Loucy (cell line): ENCODE measurements at regions not wholly inside any gene's neighbourhood (a gene's known extent, or its start where the extent isn't known, plus 50 kb on each side); places are given as distances from the start of the nearest gene placed in this dataset.

Experiments used
- H2AFZ ChIP-seq: fragments of 200-600 bp; sonication (generic); 2 replicates; pipeline ENCODE4 v1.6.0; 2016; ENCODE audit warnings: antibody characterized with exemption, mild to moderate bottlenecking, low read length, moderate library complexity
- H3F3A ChIP-seq: fragments of 200-600 bp; 2 replicates; pipeline ENCODE4 v1.6.0; 2016; ENCODE audit warnings: antibody characterized with exemption, low read depth, mild to moderate bottlenecking
- H3K27me3 ChIP-seq: fragments of 200-600 bp; sonication (generic); 2 replicates; pipeline ENCODE4 v1.6.1; 2014; ENCODE audit warnings: low read length, mild to moderate bottlenecking; ENCODE audit not compliant: insufficient read depth, poor library complexity, severe bottlenecking
- H3K36me3 ChIP-seq: fragments of 200-600 bp; sonication (generic); 2 replicates; pipeline ENCODE4 v1.6.1; 2016; ENCODE audit warnings: low read length; ENCODE audit not compliant: insufficient read depth
- H3K4me1 ChIP-seq: fragments of 200-600 bp; sonication (generic); 2 replicates; pipeline ENCODE4 v1.5.1; 2014; ENCODE audit warnings: low read length, mild to moderate bottlenecking; ENCODE audit not compliant: insufficient read depth, poor library complexity, severe bottlenecking
- H3K4me2 ChIP-seq: fragments of 200-600 bp; sonication (generic); 2 replicates; pipeline ENCODE4 v1.6.0; 2014; ENCODE audit warnings: antibody characterized with exemption, low read length, low read depth, mild to moderate bottlenecking; ENCODE audit not compliant: poor library complexity, severe bottlenecking
- H3K4me3 ChIP-seq: fragments of 200-600 bp; sonication (generic); 2 replicates; pipeline ENCODE4 v1.5.1; 2014; ENCODE audit warnings: low read length, mild to moderate bottlenecking, mixed read lengths; ENCODE audit not compliant: poor library complexity, severe bottlenecking
- H3K79me2 ChIP-seq: fragments of 200-600 bp; sonication (generic); 2 replicates; pipeline ENCODE4 v1.6.1; 2014; ENCODE audit warnings: low read length; ENCODE audit not compliant: insufficient read depth
- H3K9ac ChIP-seq: fragments of 200-600 bp; sonication (generic); 2 replicates; pipeline ENCODE4 v1.6.0; 2014; ENCODE audit warnings: mild to moderate bottlenecking, low read depth, low read length, moderate library complexity; ENCODE audit not compliant: poor library complexity, severe bottlenecking
- H3K9me2 ChIP-seq: fragments of 200-600 bp; sonication (generic); replicated peaks from 2 replicates; pipeline ENCODE4 v1.6.1; 2016; ENCODE audit warnings: low read depth, low read length, mixed read lengths
- H3K9me3 ChIP-seq: fragments of 200-600 bp; sonication (generic); 2 replicates; pipeline ENCODE4 v1.6.1; 2014; ENCODE audit warnings: mild to moderate bottlenecking, antibody characterized with exemption, low read length, low read depth; ENCODE audit not compliant: insufficient read depth
- H4K20me1 ChIP-seq: fragments of 200-600 bp; sonication (generic); 2 replicates; pipeline ENCODE4 v1.6.0; 2014; ENCODE audit warnings: antibody characterized with exemption, low read length, mild to moderate bottlenecking; ENCODE audit not compliant: insufficient read depth, poor library complexity, severe bottlenecking
- EZH2phosphoT487 ChIP-seq: fragments of 200-600 bp; IDR thresholded peaks from 2 replicates; pipeline ENCODE4 v1.6.1; 2018; ENCODE audit warnings: antibody characterized with exemption, mild to moderate bottlenecking, moderate library complexity, borderline replicate concordance
- TF ChIP-seq, protein P1 (sequence below): fragments of 200-600 bp; sonication (generic); conservative IDR thresholded peaks from 2 replicates; pipeline ENCODE4 v1.5.1; 2014; ENCODE audit warnings: mild to moderate bottlenecking, antibody characterized with exemption, low read length

- Histone ChIP-seq H3K79me2 (no peaks in the 10 kb centered on the region), H3F3A (no peaks in the 10 kb centered on the region), H3K4me1 (peaks cover 4% of the 10 kb centered on the region), H2AFZ (no peak overlapping the region), H3K9ac (no peak overlapping the region), H3K4me3 (no peak overlapping the region), H3K9me2 (no peaks in the 10 kb centered on the region), H3K4me2 (no peak overlapping the region), H3K27me3 (no peaks in the 10 kb centered on the region), H4K20me1 (no peaks in the 10 kb centered on the region), H3K36me3 (no peaks in the 10 kb centered on the region), H3K9me3 (no peaks in the 10 kb centered on the region)
- TF ChIP-seq EZH2phosphoT487 = no peak
- TF ChIP-seq, protein P1, sequence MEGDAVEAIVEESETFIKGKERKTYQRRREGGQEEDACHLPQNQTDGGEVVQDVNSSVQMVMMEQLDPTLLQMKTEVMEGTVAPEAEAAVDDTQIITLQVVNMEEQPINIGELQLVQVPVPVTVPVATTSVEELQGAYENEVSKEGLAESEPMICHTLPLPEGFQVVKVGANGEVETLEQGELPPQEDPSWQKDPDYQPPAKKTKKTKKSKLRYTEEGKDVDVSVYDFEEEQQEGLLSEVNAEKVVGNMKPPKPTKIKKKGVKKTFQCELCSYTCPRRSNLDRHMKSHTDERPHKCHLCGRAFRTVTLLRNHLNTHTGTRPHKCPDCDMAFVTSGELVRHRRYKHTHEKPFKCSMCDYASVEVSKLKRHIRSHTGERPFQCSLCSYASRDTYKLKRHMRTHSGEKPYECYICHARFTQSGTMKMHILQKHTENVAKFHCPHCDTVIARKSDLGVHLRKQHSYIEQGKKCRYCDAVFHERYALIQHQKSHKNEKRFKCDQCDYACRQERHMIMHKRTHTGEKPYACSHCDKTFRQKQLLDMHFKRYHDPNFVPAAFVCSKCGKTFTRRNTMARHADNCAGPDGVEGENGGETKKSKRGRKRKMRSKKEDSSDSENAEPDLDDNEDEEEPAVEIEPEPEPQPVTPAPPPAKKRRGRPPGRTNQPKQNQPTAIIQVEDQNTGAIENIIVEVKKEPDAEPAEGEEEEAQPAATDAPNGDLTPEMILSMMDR = no peak
Measured at GRCh38 chr4:89660444-89661172, 176.4 kb downstream of the SNCA start.

DNA sequence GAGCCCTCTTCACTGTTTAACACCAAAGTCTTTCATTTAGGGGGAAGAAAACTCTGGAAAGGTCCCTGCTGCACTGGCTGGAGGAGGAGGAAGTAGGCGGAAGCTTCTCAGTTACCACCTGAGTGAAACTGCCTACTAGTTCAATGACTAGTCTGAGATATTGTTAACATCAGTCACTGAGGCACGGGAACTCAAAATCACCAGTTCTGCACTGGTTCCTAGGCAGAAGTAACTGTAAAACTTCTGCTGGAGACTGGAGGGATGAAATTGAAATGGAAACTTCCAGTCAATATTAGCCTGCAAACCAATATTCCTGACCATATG lies 178.3 kb downstream of the SNCA start:
- Histone ChIP-seq H3K27me3 (no peaks in the 10 kb centered on the region), H3K9ac (no peak overlapping the region), H3K36me3 (no peaks in the 10 kb centered on the region), H3K9me3 (no peaks in the 10 kb centered on the region), H3K4me1 (peaks cover 4% of the 10 kb centered on the region), H3K4me2 (no peak overlapping the region), H2AFZ (peak overlapping the region; percentile 88), H3F3A (no peaks in the 10 kb centered on the region), H3K9me2 (no peaks in the 10 kb centered on the region), H3K79me2 (no peaks in the 10 kb centered on the region), H3K4me3 (no peak overlapping the region), H4K20me1 (no peaks in the 10 kb centered on the region)
- TF ChIP-seq, protein P1 = no peak
- TF ChIP-seq EZH2phosphoT487 = no peak

- Histone ChIP-seq H3K4me2 (no peak overlapping the region), H3K27me3 (no peaks in the 10 kb centered on the region), H3K4me1 (peaks cover 4% of the 10 kb centered on the region), H2AFZ (peak overlapping the region; percentile 88), H4K20me1 (no peaks in the 10 kb centered on the region), H3K36me3 (no peaks in the 10 kb centered on the region), H3K4me3 (no peak overlapping the region), H3K9ac (no peak overlapping the region), H3K9me3 (no peaks in the 10 kb centered on the region), H3K9me2 (no peaks in the 10 kb centered on the region), H3F3A (no peaks in the 10 kb centered on the region), H3K79me2 (no peaks in the 10 kb centered on the region)
- TF ChIP-seq, protein P1 = peak; percentile 75
- TF ChIP-seq EZH2phosphoT487 = no peak
Measured at GRCh38 chr4:89657931-89658700, 178.8 kb downstream of the SNCA start.
